GM12878 (cell line): ENCODE measurements at regions not wholly inside any gene's neighbourhood (a gene's known extent, or its start where the extent isn't known, plus 50 kb on each side); places are given as distances from the start of the nearest gene placed in this dataset.

Experiments used
- CREM ChIP-seq: IDR thresholded peaks from 2 replicates; pipeline ENCODE4 v1.6.1; 2014; ENCODE audit warnings: antibody characterized with exemption, low read depth
- CTCF ChIP-seq, 3 experiments: IDR thresholded peaks in 2 of 3; conservative IDR thresholded peaks in 1 of 3; 2 replicates each; pipeline ENCODE4 v1.5.1; 2011; ENCODE audit warnings: low read depth in 3 of 3, low read length in 3 of 3, mild to moderate bottlenecking in 3 of 3, control low read depth in 2 of 3, moderate library complexity in 2 of 3, inconsistent platforms in 1 of 3, mixed read lengths in 1 of 3; ENCODE audit not compliant: control insufficient read depth in 2 of 3, insufficient read depth in 1 of 3; ENCODE audit errors: extremely low read depth in 1 of 3
- JUND ChIP-seq: IDR thresholded peaks from 2 replicates; pipeline ENCODE4 v1.6.1; 2012; ENCODE audit warnings: low read depth, mild to moderate bottlenecking, low read length, improper control_type of control experiment, moderate library complexity
- MAX ChIP-seq: IDR thresholded peaks from 2 replicates; pipeline ENCODE4 v1.6.1; 2012; ENCODE audit warnings: low read depth, low read length, improper control_type of control experiment
- RCOR1 ChIP-seq: conservative IDR thresholded peaks from 2 replicates; pipeline ENCODE4 v1.6.1; 2012; ENCODE audit warnings: low read depth, low read length, improper control_type of control experiment
- RFX5 ChIP-seq: IDR thresholded peaks from 2 replicates; pipeline ENCODE4 v1.6.1; 2011; ENCODE audit warnings: low read depth, low read length, improper control_type of control experiment
- SIN3A ChIP-seq: IDR thresholded peaks from 2 replicates; pipeline ENCODE4 v1.6.1; 2012; ENCODE audit warnings: low read depth, low read length, improper control_type of control experiment
- SP1 ChIP-seq: IDR thresholded peaks from one replicate; pipeline ENCODE4 v1.6.1; 2011; ENCODE audit warnings: low read depth, low read length
- USF2 ChIP-seq: IDR thresholded peaks from 2 replicates; pipeline ENCODE4 v1.6.1; 2011; ENCODE audit warnings: low read depth, low read length, improper control_type of control experiment, borderline replicate concordance
- YY1 ChIP-seq: IDR thresholded peaks from 2 replicates; pipeline ENCODE4 v1.6.1; 2011; ENCODE audit warnings: low read depth, mild to moderate bottlenecking, low read length

- TF ChIP-seq MAX (no peak), CTCF (IDR thresholded peaks at IDR 0.05 in 2 of 3, conservative IDR thresholded peaks at IDR 0.05 in 1 of 3; ENCODE audit: control insufficient read depth in 2 of 3, extremely low read depth in 1 of 3, insufficient read depth in 1 of 3, low read depth in 3 of 3, low read length in 3 of 3) (no peak), YY1 (no peak), USF2 (no peak), SIN3A (no peak), RFX5 (no peak), CREM (no peak), JUND (no peak), RCOR1 (no peak), SP1 (no peak)
Observed at GRCh38 chr6:163782436-163783003, 368.0 kb downstream of the QKI start.
